Glutamatergic neuron (in vitro differentiated cells): ENCODE measurements at regions not wholly inside any gene's neighbourhood (a gene's known extent, or its start where the extent isn't known, plus 50 kb on each side); places are given as distances from the start of the nearest gene placed in this dataset.

ENCODE experiments used
- DNase-seq: peaks from one replicate; pipeline ENCODE4 v3.0.0; 2022
- H3K27ac Mint-ChIP-seq: one replicate; pipeline ENCODE4 v1.8.0; 2020; ENCODE audit warnings: mild to moderate bottlenecking, mixed read lengths, inconsistent platforms; ENCODE audit not compliant: unreplicated experiment
- H3K27me3 Mint-ChIP-seq: one replicate; pipeline ENCODE4 v1.8.0; 2020; ENCODE audit warnings: mild to moderate bottlenecking, moderate library complexity, mixed read lengths, inconsistent platforms; ENCODE audit not compliant: unreplicated experiment
- H3K36me3 Mint-ChIP-seq: one replicate; pipeline ENCODE4 v1.8.0; 2020; ENCODE audit warnings: mild to moderate bottlenecking, mixed read lengths, inconsistent platforms; ENCODE audit not compliant: unreplicated experiment
- H3K4me1 Mint-ChIP-seq: one replicate; pipeline ENCODE4 v1.8.0; 2020; ENCODE audit warnings: mild to moderate bottlenecking, low read depth, mixed read lengths, inconsistent platforms; ENCODE audit not compliant: unreplicated experiment
- H3K4me3 Mint-ChIP-seq: one replicate; pipeline ENCODE4 v1.8.0; 2020; ENCODE audit warnings: mild to moderate bottlenecking, mixed read lengths, inconsistent platforms; ENCODE audit not compliant: unreplicated experiment
- H3K9me3 Mint-ChIP-seq: one replicate; pipeline ENCODE4 v1.8.0; 2020; ENCODE audit warnings: mild to moderate bottlenecking, moderate library complexity, mixed read lengths, inconsistent platforms; ENCODE audit not compliant: unreplicated experiment
- TF ChIP-seq, protein P1 (sequence below): fragments of 200-600 bp; sonication (generic); IDR thresholded peaks from one replicate; pipeline ENCODE4 v1.5.0; 2021; ENCODE audit not compliant: partially characterized antibody, unreplicated experiment

DNA sequence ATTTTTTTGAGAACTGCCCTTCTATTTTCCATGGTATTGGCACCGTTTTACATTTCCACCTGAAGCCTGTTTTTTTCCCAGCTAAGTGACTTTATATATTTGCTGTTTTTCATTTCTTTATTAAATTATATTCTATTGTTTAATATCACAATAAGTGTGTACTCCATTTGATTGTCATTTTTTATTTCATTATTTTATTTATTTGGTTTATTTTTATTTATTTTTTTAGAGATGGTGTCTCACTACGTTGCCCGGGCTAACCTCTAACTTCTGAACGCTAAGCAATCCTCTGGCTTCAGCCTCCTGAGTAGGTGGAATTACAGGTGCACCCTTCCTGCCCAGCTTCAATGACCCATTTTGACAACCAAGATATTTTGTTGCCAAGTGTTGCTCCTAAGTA, 202.6 kb downstream of the SIM1 start:
- TF ChIP-seq, protein P1, sequence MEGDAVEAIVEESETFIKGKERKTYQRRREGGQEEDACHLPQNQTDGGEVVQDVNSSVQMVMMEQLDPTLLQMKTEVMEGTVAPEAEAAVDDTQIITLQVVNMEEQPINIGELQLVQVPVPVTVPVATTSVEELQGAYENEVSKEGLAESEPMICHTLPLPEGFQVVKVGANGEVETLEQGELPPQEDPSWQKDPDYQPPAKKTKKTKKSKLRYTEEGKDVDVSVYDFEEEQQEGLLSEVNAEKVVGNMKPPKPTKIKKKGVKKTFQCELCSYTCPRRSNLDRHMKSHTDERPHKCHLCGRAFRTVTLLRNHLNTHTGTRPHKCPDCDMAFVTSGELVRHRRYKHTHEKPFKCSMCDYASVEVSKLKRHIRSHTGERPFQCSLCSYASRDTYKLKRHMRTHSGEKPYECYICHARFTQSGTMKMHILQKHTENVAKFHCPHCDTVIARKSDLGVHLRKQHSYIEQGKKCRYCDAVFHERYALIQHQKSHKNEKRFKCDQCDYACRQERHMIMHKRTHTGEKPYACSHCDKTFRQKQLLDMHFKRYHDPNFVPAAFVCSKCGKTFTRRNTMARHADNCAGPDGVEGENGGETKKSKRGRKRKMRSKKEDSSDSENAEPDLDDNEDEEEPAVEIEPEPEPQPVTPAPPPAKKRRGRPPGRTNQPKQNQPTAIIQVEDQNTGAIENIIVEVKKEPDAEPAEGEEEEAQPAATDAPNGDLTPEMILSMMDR, result no peak
- no peak for DNase-seq
- no peaks in the 10 kb centered on the region for H3K36me3 Mint-ChIP-seq
- no peak overlapping the region for H3K4me3 Mint-ChIP-seq
- no peak overlapping the region for H3K27ac Mint-ChIP-seq
- H3K4me1 Mint-ChIP-seq, result peaks cover 17% of the 10 kb centered on the region
- no peaks in the 10 kb centered on the region for H3K27me3 Mint-ChIP-seq
- no peaks in the 10 kb centered on the region for H3K9me3 Mint-ChIP-seq

DNA sequence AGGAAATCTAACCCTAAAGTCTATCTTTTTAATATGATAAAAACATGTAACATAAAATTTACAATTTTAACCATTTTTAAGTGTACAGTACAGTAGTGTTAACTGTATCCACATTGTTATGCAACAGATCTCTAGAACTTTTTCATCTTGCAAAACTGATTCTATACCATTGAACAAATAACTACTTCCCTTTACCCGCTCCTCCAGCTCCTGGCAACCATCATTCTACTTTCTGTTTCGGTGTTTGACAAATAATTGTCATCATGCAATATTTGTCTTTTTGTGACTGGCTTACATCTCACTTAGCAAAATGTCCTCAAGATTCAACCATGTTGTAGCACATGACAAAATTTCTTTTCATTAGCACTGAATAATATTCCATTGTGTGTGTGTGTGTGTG, 203.2 kb downstream of the SIM1 start:
- Mint-ChIP-seq H3K36me3 (no peaks in the 10 kb centered on the region), H3K4me1 (peaks cover 16% of the 10 kb centered on the region), H3K27me3 (no peaks in the 10 kb centered on the region), H3K9me3 (no peaks in the 10 kb centered on the region), H3K27ac (no peak overlapping the region), H3K4me3 (no peak overlapping the region)
- DNase-seq, result no peak
- TF ChIP-seq, protein P1, result no peak

DNA sequence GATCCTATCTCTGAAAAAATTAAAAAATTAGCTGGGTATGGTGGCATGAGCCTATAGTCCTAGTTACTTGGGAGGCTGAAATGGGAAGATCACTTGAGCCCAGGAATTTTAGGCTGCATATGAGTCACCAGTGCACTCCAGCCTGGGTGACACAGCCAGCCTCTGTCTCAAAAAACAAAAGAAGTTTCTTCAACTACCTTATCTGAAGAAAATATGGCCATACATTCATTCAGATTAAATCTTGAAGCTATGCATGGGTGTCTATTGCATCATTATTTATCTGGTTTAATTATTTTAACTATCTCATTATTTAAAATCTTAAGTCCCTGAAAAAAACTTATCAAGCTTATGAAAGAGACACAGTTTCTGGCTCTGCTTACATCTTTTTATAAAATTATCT, 204.1 kb downstream of the SIM1 start:
- H3K27ac Mint-ChIP-seq, result no peak overlapping the region
- TF ChIP-seq, protein P1, result no peak
- no peak for DNase-seq
- H3K4me3 Mint-ChIP-seq, result no peak overlapping the region
- no peaks in the 10 kb centered on the region for H3K36me3 Mint-ChIP-seq
- H3K4me1 Mint-ChIP-seq, result peaks cover 13% of the 10 kb centered on the region
- no peaks in the 10 kb centered on the region for H3K27me3 Mint-ChIP-seq
- H3K9me3 Mint-ChIP-seq, result no peaks in the 10 kb centered on the region

DNA sequence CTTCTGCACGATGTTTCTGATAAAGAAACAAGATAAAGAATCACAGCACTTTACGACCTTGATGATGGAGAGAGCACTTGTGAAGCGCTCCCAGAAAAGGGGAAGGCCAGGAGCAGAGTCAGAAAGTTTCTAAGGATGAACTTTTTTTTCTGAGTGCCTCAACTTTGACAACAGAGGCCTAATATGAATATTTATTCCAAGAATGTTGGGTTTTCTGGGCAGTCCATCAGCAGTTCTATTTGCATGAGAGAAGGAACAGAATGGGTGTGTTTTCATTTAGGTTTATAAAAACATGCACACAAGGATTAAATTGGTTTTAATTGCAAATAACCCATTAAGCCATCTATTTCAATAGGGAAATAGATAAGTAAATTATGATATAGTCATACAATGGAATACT, 204.9 kb downstream of the SIM1 start:
- Mint-ChIP-seq H3K27ac (no peak overlapping the region), H3K27me3 (no peaks in the 10 kb centered on the region), H3K9me3 (no peaks in the 10 kb centered on the region), H3K4me1 (peaks cover 13% of the 10 kb centered on the region), H3K36me3 (no peaks in the 10 kb centered on the region), H3K4me3 (no peak overlapping the region)
- TF ChIP-seq, protein P1, result no peak
- DNase-seq, result no peak

DNA sequence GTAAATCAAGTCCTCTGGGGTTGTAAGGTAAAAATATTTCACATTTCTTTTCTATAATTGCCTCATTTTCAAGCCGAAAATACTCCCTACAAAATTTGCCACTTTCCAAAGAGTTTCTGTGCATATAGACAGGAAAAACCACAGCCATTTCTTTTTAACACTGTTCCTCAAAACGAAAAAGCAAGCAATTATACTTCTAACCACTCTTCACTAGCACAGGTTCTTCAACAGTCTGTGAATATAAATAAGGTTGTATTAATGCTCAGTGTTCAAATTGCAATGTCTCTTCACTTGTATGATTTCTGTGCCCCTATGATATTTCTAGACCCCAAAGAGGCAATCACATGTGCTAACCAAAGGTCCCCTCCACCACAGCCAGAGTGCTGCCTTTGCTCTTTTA, 206.0 kb downstream of the SIM1 start:
- no peaks in the 10 kb centered on the region for H3K9me3 Mint-ChIP-seq
- H3K4me3 Mint-ChIP-seq, result no peak overlapping the region
- H3K27me3 Mint-ChIP-seq, result no peaks in the 10 kb centered on the region
- DNase-seq, result no peak
- H3K36me3 Mint-ChIP-seq, result no peaks in the 10 kb centered on the region
- peak overlapping the region; percentile 4 for H3K27ac Mint-ChIP-seq
- TF ChIP-seq, protein P1, result no peak
- H3K4me1 Mint-ChIP-seq, result peaks cover 15% of the 10 kb centered on the region
